ENCODE measurements at regions not wholly inside any gene's neighbourhood (a gene's known extent, or its start where the extent isn't known, plus 50 kb on each side); places are given as distances from the start of the nearest gene placed in this dataset.

DNA sequence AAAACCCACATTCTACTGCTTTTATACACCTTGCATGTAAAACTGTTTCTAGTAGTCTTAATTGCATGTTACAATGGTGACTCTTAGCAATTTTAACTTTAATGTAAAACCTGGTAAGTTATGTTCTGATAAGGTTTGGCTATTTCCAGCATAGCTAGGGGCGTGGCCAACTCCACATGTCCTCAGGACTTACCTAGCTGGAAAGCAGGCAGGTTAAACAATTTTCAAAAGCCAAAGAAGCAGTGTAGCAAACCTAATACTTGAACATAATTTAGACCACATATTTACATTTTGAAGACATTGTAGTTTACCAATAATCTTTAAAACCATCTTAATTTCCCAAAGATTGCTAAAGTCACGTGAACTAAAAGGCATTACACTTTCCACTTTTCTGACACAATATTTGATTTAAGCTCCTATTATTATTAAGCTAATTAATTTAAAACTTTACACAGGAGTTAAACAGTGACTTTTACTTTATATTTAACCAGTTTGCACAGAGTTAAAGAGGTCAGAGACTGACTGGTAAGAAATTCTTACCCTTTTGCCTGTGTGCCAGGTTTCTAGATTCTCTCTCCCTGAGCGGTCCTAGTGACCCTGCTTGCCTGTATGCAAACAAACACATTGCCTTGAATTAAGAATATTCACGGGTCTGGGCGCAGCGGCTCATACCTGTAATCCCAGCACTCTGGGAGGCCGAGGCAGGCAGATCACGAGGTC, 88.2 kb downstream of the GLUD2 start:
- no peak overlapping the region for H3K27ac Mint-ChIP-seq (ENCODE audit: unreplicated experiment)
- no peaks in the 10 kb centered on the region for H3K27me3 Mint-ChIP-seq (ENCODE audit: low read depth)
- TF ChIP-seq, protein P1, sequence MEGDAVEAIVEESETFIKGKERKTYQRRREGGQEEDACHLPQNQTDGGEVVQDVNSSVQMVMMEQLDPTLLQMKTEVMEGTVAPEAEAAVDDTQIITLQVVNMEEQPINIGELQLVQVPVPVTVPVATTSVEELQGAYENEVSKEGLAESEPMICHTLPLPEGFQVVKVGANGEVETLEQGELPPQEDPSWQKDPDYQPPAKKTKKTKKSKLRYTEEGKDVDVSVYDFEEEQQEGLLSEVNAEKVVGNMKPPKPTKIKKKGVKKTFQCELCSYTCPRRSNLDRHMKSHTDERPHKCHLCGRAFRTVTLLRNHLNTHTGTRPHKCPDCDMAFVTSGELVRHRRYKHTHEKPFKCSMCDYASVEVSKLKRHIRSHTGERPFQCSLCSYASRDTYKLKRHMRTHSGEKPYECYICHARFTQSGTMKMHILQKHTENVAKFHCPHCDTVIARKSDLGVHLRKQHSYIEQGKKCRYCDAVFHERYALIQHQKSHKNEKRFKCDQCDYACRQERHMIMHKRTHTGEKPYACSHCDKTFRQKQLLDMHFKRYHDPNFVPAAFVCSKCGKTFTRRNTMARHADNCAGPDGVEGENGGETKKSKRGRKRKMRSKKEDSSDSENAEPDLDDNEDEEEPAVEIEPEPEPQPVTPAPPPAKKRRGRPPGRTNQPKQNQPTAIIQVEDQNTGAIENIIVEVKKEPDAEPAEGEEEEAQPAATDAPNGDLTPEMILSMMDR (IDR thresholded peaks at IDR 0.05) = no peak
- H3K4me3 Mint-ChIP-seq (ENCODE audit: unreplicated experiment) = no peak overlapping the region
- no peaks in the 10 kb centered on the region for H3K4me1 Mint-ChIP-seq (ENCODE audit: low read depth)
- no peak for DNase-seq (ENCODE audit: low spot score)
- H3K9me3 Mint-ChIP-seq (ENCODE audit: low read depth) = no peaks in the 10 kb centered on the region
- no peaks in the 10 kb centered on the region for H3K36me3 Mint-ChIP-seq (ENCODE audit: low read depth)

GRCh38 chrX:121146059-121146628, 98.7 kb downstream of the GLUD2 start:
- Mint-ChIP-seq H3K4me1 (ENCODE audit: low read depth) (peaks cover 18% of the 10 kb centered on the region), H3K27me3 (ENCODE audit: low read depth) (no peaks in the 10 kb centered on the region), H3K36me3 (ENCODE audit: low read depth) (no peaks in the 10 kb centered on the region), H3K9me3 (ENCODE audit: low read depth) (peaks cover 10% of the 10 kb centered on the region), H3K27ac (ENCODE audit: unreplicated experiment) (peak overlapping the region; percentile 46), H3K4me3 (ENCODE audit: unreplicated experiment) (no peak overlapping the region)
- TF ChIP-seq, protein P1 (IDR thresholded peaks at IDR 0.05) = no peak
- DNase-seq (ENCODE audit: low spot score) = no peak

DNA sequence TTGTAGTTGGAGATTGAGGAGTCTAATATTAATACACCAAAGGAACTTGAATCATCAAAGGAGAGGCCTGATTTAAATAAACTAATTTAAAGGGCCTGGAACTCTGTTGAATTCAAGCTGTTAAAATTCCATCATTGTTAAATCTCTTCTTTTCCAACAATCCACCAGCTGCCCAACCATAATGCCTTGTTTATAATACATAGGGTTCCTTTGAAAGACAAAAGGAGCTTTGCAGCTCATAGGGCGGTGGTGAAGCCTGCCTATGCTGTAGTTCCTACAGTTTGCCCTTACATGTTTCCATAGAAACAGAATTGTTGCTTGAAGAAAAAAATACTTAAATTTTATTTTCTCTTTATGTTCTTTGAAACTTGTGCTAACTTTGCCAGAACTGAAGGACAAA, 102.8 kb downstream of the GLUD2 start:
- H3K4me1 Mint-ChIP-seq (ENCODE audit: low read depth) = peaks cover 18% of the 10 kb centered on the region
- TF ChIP-seq, protein P1 (IDR thresholded peaks at IDR 0.05) = no peak
- no peaks in the 10 kb centered on the region for H3K36me3 Mint-ChIP-seq (ENCODE audit: low read depth)
- no peak overlapping the region for H3K4me3 Mint-ChIP-seq (ENCODE audit: unreplicated experiment)
- no peak for DNase-seq (ENCODE audit: low spot score)
- no peaks in the 10 kb centered on the region for H3K27me3 Mint-ChIP-seq (ENCODE audit: low read depth)
- peaks cover 14% of the 10 kb centered on the region for H3K9me3 Mint-ChIP-seq (ENCODE audit: low read depth)
- no peak overlapping the region for H3K27ac Mint-ChIP-seq (ENCODE audit: unreplicated experiment)

DNA sequence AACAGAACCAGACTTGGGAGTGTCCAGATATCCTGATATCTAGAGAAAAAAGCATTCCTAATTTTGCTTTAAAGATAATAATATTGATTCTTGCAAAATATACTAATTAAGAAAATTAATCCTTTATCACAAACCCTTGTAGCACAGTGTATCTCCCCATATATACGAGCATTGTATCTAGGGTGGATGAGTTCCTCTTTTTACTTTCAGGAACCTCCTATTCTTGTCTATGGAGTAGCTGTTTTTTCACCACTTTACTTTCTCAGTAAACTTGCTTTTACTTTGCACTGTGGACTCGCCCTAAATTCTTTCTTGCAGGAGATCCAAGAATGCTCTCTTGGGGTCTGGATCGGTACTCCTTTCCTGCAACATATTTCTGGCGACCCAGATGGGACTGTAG, 103.9 kb downstream of the GLUD2 start:
- Mint-ChIP-seq H3K27me3 (ENCODE audit: low read depth) (no peaks in the 10 kb centered on the region), H3K4me1 (ENCODE audit: low read depth) (peaks cover 13% of the 10 kb centered on the region), H3K4me3 (ENCODE audit: unreplicated experiment) (no peak overlapping the region), H3K9me3 (ENCODE audit: low read depth) (peaks cover 15% of the 10 kb centered on the region), H3K27ac (ENCODE audit: unreplicated experiment) (no peak overlapping the region), H3K36me3 (ENCODE audit: low read depth) (no peaks in the 10 kb centered on the region)
- DNase-seq (ENCODE audit: low spot score) = no peak
- TF ChIP-seq, protein P1 (IDR thresholded peaks at IDR 0.05) = no peak

DNA sequence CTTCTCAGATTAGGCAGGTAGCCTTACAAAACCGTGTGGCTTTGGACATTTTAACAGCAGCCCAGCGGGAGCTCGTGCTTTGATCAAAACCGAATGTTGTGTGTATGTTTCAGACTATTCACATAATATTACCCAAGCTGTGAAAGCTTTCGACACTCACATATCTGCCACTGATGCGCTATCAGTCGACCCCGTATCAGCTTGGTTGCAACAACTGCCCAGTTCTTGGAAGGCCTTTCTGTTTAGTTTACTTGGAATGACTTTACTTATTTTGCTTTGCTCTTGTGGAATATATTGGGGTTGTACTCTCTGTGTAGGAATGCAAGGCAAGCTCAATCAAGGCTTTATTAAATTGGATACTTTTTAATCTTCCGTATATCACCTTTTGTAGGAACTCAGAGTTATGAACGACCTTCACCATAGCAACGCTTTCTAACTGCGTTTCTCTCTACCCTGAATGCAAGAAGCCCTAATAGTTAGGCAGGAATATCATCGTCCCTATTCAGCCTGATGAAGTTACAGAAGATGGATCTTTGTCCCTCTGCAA, 107.5 kb downstream of the GLUD2 start:
- H3K4me3 Mint-ChIP-seq (ENCODE audit: unreplicated experiment) = no peak overlapping the region
- DNase-seq (ENCODE audit: low spot score) = no peak
- TF ChIP-seq, protein P1 (IDR thresholded peaks at IDR 0.05) = no peak
- H3K27ac Mint-ChIP-seq (ENCODE audit: unreplicated experiment) = no peak overlapping the region
- H3K27me3 Mint-ChIP-seq (ENCODE audit: low read depth) = no peaks in the 10 kb centered on the region
- peaks cover 15% of the 10 kb centered on the region for H3K9me3 Mint-ChIP-seq (ENCODE audit: low read depth)
- no peaks in the 10 kb centered on the region for H3K4me1 Mint-ChIP-seq (ENCODE audit: low read depth)
- H3K36me3 Mint-ChIP-seq (ENCODE audit: low read depth) = no peaks in the 10 kb centered on the region
